GM23338 (cell line): ENCODE measurements at regions not wholly inside any gene's neighbourhood (a gene's known extent, or its start where the extent isn't known, plus 50 kb on each side); places are given as distances from the start of the nearest gene placed in this dataset.

Experiments
- ATAC-seq: fragments of 200-7000 bp; cut with Tn5 transposase; 3 replicates; pipeline ENCODE4 v1.9.1; 2020
- DNase-seq: peaks from one replicate; pipeline ENCODE4 v3.0.0-alpha.2; 2015; ENCODE audit warnings: low spot score
- H2AFZ ChIP-seq: fragments of 200-600 bp; sonication (generic); 2 replicates; pipeline ENCODE4 v1.8.0; 2016; ENCODE audit warnings: antibody characterized with exemption, mild to moderate bottlenecking, moderate library complexity
- H3F3A ChIP-seq: fragments of 200-600 bp; sonication (generic); replicated peaks from 2 replicates; pipeline ENCODE4 v1.8.0; 2017; ENCODE audit warnings: antibody characterized with exemption, mixed run types, low read depth
- H3K27ac ChIP-seq: fragments of 200-600 bp; sonication (generic); 2 replicates; pipeline ENCODE4 v1.6.1; 2016; ENCODE audit warnings: low read depth
- H3K27me3 ChIP-seq: fragments of 200-600 bp; sonication (generic); 2 replicates; pipeline ENCODE4 v1.8.0; 2016; ENCODE audit warnings: mild to moderate bottlenecking, mixed run types, moderate library complexity; ENCODE audit not compliant: insufficient read depth
- H3K36me3 ChIP-seq: fragments of 200-600 bp; sonication (generic); 2 replicates; pipeline ENCODE4 v1.8.0; 2016; ENCODE audit warnings: mild to moderate bottlenecking; ENCODE audit not compliant: insufficient read depth
- H3K4me1 ChIP-seq: fragments of 200-600 bp; sonication (generic); 2 replicates; pipeline ENCODE4 v1.8.0; 2016; ENCODE audit warnings: mild to moderate bottlenecking, moderate library complexity; ENCODE audit not compliant: insufficient read depth
- H3K4me2 ChIP-seq: fragments of 200-600 bp; sonication (generic); 2 replicates; pipeline ENCODE4 v1.7.1; 2017; ENCODE audit warnings: mixed run types
- H3K4me3 ChIP-seq: fragments of 200-600 bp; sonication (generic); 2 replicates; pipeline ENCODE4 v1.6.1; 2016; ENCODE audit warnings: mixed run types
- H3K79me2 ChIP-seq: fragments of 200-600 bp; sonication (generic); replicated peaks from 2 replicates; pipeline ENCODE4 v1.8.0; 2017; ENCODE audit warnings: mild to moderate bottlenecking; ENCODE audit not compliant: insufficient read depth
- H3K9me2 ChIP-seq: fragments of 200-600 bp; sonication (generic); 2 replicates; pipeline ENCODE4 v1.8.0; 2017; ENCODE audit not compliant: insufficient read depth
- H4K20me1 ChIP-seq: fragments of 200-600 bp; sonication (generic); replicated peaks from 2 replicates; pipeline ENCODE4 v1.8.0; 2017; ENCODE audit warnings: mild to moderate bottlenecking; ENCODE audit not compliant: insufficient read depth
- H3K27ac Mint-ChIP-seq: 2 replicates; pipeline ENCODE4 v1.8.0; 2020; ENCODE audit warnings: inconsistent platforms, mild to moderate bottlenecking, moderate library complexity, mixed read lengths
- H3K27me3 Mint-ChIP-seq: 3 replicates; pipeline ENCODE4 v1.8.0; 2022; ENCODE audit warnings: low read depth, mild to moderate bottlenecking, moderate library complexity, mixed read lengths, inconsistent platforms; ENCODE audit not compliant: insufficient read depth, poor library complexity
- H3K36me3 Mint-ChIP-seq: 3 replicates; pipeline ENCODE4 v1.8.0; 2021; ENCODE audit warnings: low read depth, mild to moderate bottlenecking, inconsistent platforms, moderate library complexity, mixed read lengths
- H3K4me1 Mint-ChIP-seq: 3 replicates; pipeline ENCODE4 v1.8.0; 2020; ENCODE audit warnings: mild to moderate bottlenecking, inconsistent platforms, mixed read lengths
- H3K4me3 Mint-ChIP-seq: 3 replicates; pipeline ENCODE4 v1.8.0; 2021; ENCODE audit warnings: moderate library complexity, mild to moderate bottlenecking, inconsistent platforms, mixed read lengths
- H3K9me3 Mint-ChIP-seq: 3 replicates; pipeline ENCODE4 v1.8.0; 2020; ENCODE audit warnings: moderate library complexity, mild to moderate bottlenecking, inconsistent platforms, mixed read lengths
- CTCF ChIP-seq, 2 experiments: fragments of 200-600 bp in 1 of 2; sonication (generic) in 1 of 2; conservative IDR thresholded peaks; 2 replicates each; pipeline versions ENCODE4 v1.5.1 to v1.6.1; 2016 to 2017; ENCODE audit warnings: antibody characterized with exemption in 2 of 2, low read depth in 2 of 2, mild to moderate bottlenecking in 2 of 2, moderate library complexity in 1 of 2
- ETS1 ChIP-seq: IDR thresholded peaks from 2 replicates; pipeline ENCODE4 v1.6.1; 2016; ENCODE audit warnings: antibody characterized with exemption
- EZH2 ChIP-seq: fragments of 200-600 bp; sonication (generic); IDR thresholded peaks from one replicate; pipeline ENCODE4 v1.8.0; 2017; ENCODE audit warnings: antibody characterized with exemption, mild to moderate bottlenecking, low read depth; ENCODE audit not compliant: unreplicated experiment
- EZH2phosphoT487 ChIP-seq: fragments of 200-600 bp; sonication (generic); IDR thresholded peaks from one replicate; pipeline ENCODE4 v1.8.1; 2018; ENCODE audit warnings: antibody characterized with exemption; ENCODE audit not compliant: unreplicated experiment
- STAT1 ChIP-seq: IDR thresholded peaks from one replicate; pipeline ENCODE4 v1.6.1; 2016; ENCODE audit warnings: antibody characterized with exemption; ENCODE audit not compliant: unreplicated experiment
- ZNF331 ChIP-seq: fragments of 250-450 bp; sonication (Bioruptor Pico); IDR thresholded peaks from 2 replicates; pipeline ENCODE4 v1.5.0; 2020; ENCODE audit warnings: low read depth, mild to moderate bottlenecking, moderate library complexity
- ZNF462 ChIP-seq: fragments of 250-450 bp; sonication (Bioruptor Pico); IDR thresholded peaks from 2 replicates; pipeline ENCODE4 v1.5.0; 2020; ENCODE audit warnings: mild to moderate bottlenecking, moderate library complexity

GRCh38 chr11:44361813-44362212, 51.9 kb upstream of the ALX4 start:
- no peak for TF ChIP-seq EZH2
- no peak for TF ChIP-seq STAT1
- no peak for TF ChIP-seq ZNF331 (CRISPR knock-in tag)
- no peak for TF ChIP-seq EZH2phosphoT487
- no peak for TF ChIP-seq ETS1
- TF ChIP-seq ZNF462 (CRISPR knock-in tag) = no peak
- TF ChIP-seq CTCF (conservative IDR thresholded peaks at IDR 0.05; ENCODE audit: low read depth in 2 of 2) = no peak
- peaks cover 11% of the 10 kb centered on the region for H3K27me3 Mint-ChIP-seq
- Histone ChIP-seq H3F3A (no peaks in the 10 kb centered on the region), H4K20me1 (no peaks in the 10 kb centered on the region), H3K27me3 (no peaks in the 10 kb centered on the region), H3K27ac (no peak overlapping the region), H3K36me3 (no peaks in the 10 kb centered on the region), H2AFZ (no peak overlapping the region; the same call in 1 of the 2 replicates), H3K9me2 (no peaks in the 10 kb centered on the region), H3K4me3 (no peak overlapping the region), H3K79me2 (no peaks in the 10 kb centered on the region), H3K4me2 (no peak overlapping the region), H3K4me1 (peaks cover 7% of the 10 kb centered on the region; the same call in 1 of the 2 replicates)
- no peak overlapping the region for H3K4me3 Mint-ChIP-seq
- no peaks in the 10 kb centered on the region for H3K36me3 Mint-ChIP-seq
- no peak overlapping the region for H3K27ac Mint-ChIP-seq
- peak; percentile 40 for ATAC-seq
- peaks cover 16% of the 10 kb centered on the region for H3K4me1 Mint-ChIP-seq
- no peaks in the 10 kb centered on the region for H3K9me3 Mint-ChIP-seq
- no peak for DNase-seq
